HG02588 (cell line): ENCODE measurements at regions not wholly inside any gene's neighbourhood (a gene's known extent, or its start where the extent isn't known, plus 50 kb on each side); places are given as distances from the start of the nearest gene placed in this dataset.

Experiments
- ATAC-seq: cut with Tn5 transposase; IDR thresholded peaks from one replicate; pipeline ENCODE4 v1.9.1; 2021; ENCODE audit warnings: mild to moderate bottlenecking, moderate library complexity; ENCODE audit not compliant: unreplicated experiment

- ATAC-seq: no peak
Observed at GRCh38 chr13:107438251-107438650, 777.1 kb downstream of the LIG4 start.

GRCh38 chr13:107434347-107434746, 781.0 kb downstream of the LIG4 start:
- ATAC-seq: no peak

- no peak for ATAC-seq
Observed at GRCh38 chr13:107427536-107427935, 787.8 kb downstream of the LIG4 start.

GRCh38 chr13:107422421-107422820, 792.9 kb downstream of the LIG4 start:
- ATAC-seq: no peak

GRCh38 chr13:107421951-107422350, 793.4 kb downstream of the LIG4 start:
- no peak for ATAC-seq

GRCh38 chr13:107421028-107421427, 794.3 kb downstream of the LIG4 start:
- ATAC-seq: no peak

GRCh38 chr13:107413005-107413404, 802.3 kb downstream of the LIG4 start:
- ATAC-seq: no peak

GRCh38 chr13:107407074-107407473, 808.3 kb downstream of the LIG4 start:
- no peak for ATAC-seq

GRCh38 chr13:107395927-107396662, 819.2 kb downstream of the LIG4 start:
- ATAC-seq: no peak

- ATAC-seq: no peak
Observed at GRCh38 chr13:107392205-107392604, 823.1 kb downstream of the LIG4 start.

- no peak for ATAC-seq
Observed at GRCh38 chr13:107387525-107387924, 819.6 kb upstream of the ARGLU1 start.

GRCh38 chr13:107379407-107380155, 811.6 kb upstream of the ARGLU1 start:
- no peak for ATAC-seq

GRCh38 chr13:107376341-107377125, 808.6 kb upstream of the ARGLU1 start:
- ATAC-seq: no peak

- no peak for ATAC-seq
Observed at GRCh38 chr13:107375701-107376340, 807.9 kb upstream of the ARGLU1 start.

- ATAC-seq: no peak
Observed at GRCh38 chr13:107374038-107374437, 806.1 kb upstream of the ARGLU1 start.

- ATAC-seq: no peak
Observed at GRCh38 chr13:107373551-107373950, 805.6 kb upstream of the ARGLU1 start.

GRCh38 chr13:107370015-107370785, 802.3 kb upstream of the ARGLU1 start:
- no peak for ATAC-seq

- ATAC-seq: no peak
Observed at GRCh38 chr13:107367258-107367657, 799.3 kb upstream of the ARGLU1 start.

- ATAC-seq: no peak
Observed at GRCh38 chr13:107365466-107366215, 797.7 kb upstream of the ARGLU1 start.

- ATAC-seq: no peak
Observed at GRCh38 chr13:107364658-107365057, 796.7 kb upstream of the ARGLU1 start.
